Stimulated activated CD4-positive, alpha-beta T cell treated with anti-CD3 and anti-CD28 coated beads, Interleukin-12 subunit alpha, Interleukin-12 subunit beta, amount 100 ng/mL, for 4 hours (primary cell): ENCODE measurements at regions not wholly inside any gene's neighbourhood (a gene's known extent, or its start where the extent isn't known, plus 50 kb on each side); places are given as distances from the start of the nearest gene placed in this dataset.
"Not testable (repeated sequence)": the region's sequence is repeated elsewhere in the genome, so short reads cannot be mapped to it uniquely, and the experiment has no call there.

ENCODE experiments used
- DNase-seq: peaks from one replicate; pipeline ENCODE4 v3.0.0-alpha.2; 2020

DNA sequence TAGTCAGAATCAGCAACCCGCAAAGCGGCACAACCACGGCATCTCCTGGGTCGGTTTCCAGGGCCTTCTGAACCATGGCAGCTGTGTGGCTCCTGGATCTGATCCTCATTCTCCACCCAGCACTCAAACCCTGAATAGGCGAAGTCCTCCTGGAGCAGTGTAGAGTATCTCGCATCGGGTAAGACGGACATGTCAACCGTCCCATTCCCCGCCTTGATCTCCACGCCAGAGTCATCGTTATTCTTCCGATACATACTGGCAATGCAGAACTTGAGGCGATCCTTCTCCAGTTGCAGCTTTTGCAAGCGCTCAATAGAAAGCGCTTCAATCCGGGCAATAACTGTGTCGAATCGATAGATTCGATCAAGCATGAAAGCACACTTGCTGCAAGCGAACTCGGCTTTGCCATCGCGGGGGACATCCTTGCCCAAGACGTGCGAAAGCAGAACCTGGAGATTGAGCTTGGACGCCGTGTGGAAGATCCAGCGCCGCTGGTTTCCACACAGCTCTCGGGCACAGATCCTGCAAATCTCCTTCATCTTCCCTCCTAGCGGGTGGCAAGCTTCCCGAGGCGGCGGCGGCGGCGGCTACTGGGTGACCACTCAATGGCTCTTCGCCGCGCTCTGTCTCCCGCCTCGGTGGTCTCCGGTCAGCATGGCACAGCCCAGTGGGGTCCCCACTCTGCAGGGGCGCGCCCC, 142.9 kb downstream of the NBPF8 start:
- DNase-seq: not testable (repeated sequence)

DNA sequence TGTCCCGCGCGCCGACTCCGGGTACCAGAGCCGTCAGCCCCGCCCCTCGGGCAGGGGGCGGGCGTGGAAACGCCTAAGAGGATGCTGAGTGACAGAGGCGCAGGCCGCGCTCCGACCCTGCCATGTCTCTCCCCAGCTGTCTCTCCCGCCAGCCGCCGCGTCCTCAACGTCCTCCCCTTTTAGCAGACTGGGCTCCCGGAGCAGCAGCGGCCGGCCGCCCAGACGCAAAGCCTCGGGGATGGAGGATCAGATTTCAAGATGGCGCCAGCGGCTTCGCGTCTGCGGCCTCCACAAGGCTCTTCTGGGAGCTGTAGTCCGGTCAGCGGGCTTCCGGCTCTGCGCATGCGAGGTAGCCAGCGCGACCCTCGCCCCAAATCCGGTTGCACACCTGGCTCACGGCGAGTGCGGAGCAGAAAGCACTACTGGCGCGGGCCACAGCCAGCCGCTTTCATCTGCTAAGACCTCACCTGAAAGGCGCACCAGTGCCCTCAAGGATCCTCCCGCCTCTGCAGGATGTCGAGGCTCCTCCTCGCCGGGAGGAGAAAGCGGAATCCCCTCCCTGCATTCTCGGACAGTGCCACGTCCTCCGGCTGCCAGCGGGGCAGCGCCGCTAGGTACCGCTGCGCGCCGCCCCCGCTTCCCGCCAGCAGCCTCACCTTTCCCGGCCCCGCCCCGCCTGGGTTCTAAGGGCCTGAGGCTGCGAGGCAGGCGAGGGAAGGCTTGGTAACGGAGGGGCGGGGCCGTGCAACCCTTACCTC, 143.6 kb downstream of the NBPF8 start:
- DNase-seq: peak; percentile 34

DNA sequence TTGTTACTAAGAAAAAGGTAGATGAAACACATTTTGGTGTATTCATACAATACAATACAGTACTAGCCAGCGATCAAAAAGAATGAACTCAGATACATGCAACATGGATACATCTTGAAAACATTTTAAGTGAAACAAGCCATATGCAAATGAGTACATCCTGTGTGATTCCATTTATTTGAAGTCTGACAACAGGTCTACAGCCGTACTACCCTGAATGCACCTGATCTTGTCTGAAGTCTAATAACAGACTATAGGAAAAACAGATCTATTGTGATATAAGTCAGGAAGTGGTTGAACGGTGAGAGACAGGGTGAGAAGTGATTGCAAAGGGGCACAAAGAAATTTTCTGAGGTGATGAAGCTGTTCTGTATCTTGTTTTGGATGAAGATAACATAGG, 146.9 kb downstream of the NBPF8 start:
- DNase-seq: not testable (repeated sequence)

DNA sequence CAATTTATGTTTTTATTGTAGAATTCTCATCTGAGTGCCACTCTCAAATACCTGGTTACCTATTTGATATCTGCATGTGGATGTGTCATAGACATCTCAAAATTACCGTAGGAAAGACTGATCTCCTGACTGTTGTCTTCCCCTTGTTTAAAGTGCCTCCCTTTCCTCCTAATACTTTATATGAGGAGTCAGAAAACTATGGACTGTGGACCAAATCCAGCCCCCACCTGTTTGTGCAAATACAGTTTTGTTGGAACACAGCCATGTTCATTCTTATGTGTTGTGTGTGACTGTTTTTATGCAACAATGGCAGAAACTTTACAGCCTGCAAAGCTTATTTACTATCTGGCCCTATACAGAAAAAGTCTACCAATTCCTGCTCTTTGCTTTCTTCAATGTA, 150.6 kb downstream of the NBPF8 start:
- DNase-seq: not testable (repeated sequence)

DNA sequence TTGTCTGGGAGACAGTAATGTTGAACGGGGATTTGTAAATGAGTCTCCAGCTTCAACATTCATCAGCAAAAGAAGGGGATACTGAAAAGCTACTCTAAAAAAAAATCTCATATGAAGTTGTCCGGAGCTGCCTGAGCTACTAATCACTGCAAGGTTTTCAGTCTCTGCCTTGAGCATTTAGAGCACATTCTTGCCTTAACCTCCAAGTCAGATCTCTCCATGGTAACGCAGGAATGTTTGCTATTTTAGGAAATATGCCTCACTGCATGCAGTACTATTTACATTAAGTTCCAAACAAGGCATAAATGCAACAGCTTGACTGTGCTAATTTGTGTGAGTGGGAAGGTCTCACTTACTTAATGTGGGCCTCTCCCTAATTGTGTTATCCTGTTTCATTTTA, 152.8 kb downstream of the NBPF8 start:
- not testable (repeated sequence) for DNase-seq

DNA sequence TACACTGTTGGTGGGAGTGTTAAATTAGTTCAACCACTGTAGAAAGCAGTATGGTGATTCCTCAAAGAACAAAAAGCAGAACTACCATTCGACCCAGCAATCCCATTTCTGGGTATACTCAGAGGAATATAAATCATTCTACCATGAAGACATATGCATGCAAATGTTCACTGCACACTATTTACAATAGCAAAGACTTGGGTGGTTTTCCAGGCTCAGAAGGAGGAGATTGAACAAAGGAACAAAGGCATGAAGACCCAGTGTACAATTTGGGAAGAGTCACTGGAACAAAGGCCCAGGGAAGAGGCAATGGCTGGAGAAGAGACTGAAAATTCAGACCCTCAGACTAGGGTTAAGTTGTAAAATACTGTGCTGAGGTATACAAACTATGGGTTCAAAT, 148.5 kb upstream of the NBPF26 start:
- DNase-seq: not testable (repeated sequence)

DNA sequence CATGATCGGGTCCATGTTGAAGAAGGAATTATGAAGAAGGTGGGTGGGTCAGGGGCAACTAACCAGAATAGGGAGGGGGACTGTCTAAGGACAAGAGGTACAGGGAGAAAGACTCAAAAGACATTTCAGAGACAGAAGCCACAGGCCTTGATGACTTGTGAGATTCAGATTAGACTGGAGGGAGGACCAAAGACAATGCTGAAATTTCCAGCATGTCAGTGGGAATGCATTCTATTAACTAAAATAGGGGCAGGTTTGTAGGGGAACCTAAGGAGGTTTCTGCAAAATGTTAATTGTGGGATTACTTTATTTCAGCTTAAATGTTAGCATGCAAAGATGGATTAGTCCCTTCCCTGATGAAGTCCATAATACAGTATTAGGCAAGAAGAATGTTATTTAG, 141.6 kb upstream of the NBPF26 start:
- not testable (repeated sequence) for DNase-seq

DNA sequence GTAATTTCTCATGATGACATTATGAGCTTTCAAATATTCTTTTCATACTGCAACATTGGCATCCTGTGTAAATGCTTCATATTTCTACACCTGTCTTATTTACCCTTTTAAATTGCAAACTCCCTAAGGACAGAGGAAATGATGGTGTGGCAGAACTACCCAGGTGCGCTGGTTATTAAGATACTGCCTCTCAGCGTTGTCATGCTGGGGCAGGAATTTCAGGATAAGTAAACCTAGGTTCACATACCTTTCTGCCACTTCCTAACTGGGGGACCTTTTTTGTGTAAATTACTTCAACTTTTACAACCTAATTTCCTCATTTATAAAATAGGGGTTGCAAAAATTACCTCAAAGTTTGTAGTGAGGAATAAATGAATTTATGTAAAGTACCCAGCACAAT, 137.7 kb upstream of the NBPF26 start:
- DNase-seq: not testable (repeated sequence)

DNA sequence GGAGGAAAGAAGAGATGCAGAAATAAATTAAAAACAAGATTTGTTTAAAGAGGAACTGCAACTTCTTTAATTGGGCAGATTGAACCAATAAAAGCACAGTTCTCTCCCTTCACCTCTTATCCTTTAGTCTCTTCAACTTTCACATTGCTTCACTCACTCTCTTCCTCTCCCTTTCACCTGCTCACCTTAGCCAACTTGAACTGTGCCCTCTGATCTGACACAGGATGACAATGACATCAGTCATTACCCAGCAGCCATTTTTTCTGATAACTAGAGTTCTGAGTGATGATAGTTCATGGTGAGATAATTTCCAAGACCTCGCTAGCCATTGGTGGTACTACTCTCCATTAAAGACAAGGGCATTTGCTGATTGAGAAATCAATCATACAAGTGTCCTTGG, 134.9 kb upstream of the NBPF26 start:
- not testable (repeated sequence) for DNase-seq

DNA sequence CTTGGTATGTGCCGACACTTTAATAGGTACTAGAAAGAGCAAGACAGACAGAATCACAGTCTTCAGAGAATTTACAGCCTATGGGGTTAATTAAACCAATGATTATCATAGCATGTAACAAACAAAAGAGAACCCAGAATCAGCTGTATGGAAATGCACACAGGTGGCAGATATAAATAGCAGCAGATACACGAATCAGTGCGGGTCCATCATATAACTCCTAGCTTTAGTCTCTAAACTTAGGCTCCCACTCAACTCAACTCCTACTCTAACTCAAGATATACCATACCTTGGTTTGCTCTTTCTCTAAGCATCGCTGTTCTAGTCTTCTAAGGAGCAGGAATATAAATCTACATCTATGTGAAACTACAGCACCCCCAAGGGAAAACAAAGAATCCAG, 132.0 kb upstream of the NBPF26 start:
- DNase-seq: not testable (repeated sequence)

DNA sequence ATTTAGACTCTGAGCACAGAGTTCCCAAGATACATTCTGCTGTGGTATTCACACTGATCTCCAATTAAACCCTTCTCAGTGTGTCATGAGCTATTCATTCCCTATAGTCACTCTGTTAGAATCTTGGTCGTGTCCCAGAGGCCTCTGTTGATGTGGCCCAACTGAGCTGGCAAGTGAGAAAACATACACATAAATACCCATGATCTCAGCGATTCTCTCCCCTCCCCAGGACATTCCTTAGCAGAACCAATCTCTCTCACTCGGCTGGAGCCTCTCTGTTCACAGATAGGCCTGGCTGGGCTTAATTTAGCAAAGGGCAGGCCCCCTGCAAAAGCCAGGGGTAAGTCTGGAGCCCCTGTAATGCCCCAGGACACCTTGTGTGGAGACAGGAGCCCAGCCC, 130.8 kb upstream of the NBPF26 start:
- not testable (repeated sequence) for DNase-seq

DNA sequence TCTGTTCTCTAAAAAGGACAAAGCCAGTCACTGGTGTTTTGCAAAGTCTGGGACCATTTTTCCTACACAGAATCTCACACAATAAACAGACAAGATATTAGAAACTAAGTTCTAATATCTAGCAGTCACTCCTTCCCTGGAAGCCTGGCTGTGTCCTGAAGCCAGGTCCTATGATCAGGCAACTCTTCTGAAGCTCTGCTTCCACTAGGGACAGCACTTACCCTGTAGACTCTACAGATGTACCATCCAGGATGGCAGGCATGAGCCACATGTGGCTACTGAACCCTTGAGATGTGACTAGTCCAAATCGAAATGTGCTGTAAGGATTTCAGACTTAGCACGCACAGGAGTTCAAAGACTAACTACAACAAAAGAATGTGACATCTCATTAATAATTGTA, 130.1 kb upstream of the NBPF26 start:
- DNase-seq: not testable (repeated sequence)

DNA sequence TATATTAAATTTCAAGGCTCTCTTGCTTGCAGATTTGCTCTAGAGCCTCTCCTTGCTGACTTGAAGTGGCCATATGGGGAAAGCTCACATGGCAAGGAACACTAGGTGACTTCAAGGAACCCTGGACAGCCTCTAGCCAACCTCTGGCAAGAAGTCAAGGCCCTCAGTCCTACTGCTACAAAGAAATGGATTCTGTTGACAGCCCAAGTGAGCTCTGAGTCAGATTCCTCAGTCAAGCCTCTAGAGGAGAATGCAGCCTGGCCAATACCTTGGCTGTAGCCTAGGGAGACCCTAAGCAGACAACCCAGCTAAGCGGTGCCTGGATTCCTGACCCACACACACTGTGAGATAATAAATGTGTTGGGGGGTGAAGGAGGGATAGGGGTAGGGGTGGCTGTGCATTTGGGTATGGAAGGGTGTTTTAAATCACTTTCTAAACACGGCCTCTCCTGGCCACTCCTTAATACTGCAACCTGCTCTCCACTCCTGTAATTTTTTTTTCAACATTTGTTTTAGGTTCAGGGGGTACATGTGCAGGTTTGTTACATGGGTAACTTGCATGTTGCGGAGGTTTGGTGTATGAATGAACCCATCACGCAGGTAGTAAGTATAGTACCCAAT, 125.3 kb upstream of the NBPF26 start:
- DNase-seq: not testable (repeated sequence)

DNA sequence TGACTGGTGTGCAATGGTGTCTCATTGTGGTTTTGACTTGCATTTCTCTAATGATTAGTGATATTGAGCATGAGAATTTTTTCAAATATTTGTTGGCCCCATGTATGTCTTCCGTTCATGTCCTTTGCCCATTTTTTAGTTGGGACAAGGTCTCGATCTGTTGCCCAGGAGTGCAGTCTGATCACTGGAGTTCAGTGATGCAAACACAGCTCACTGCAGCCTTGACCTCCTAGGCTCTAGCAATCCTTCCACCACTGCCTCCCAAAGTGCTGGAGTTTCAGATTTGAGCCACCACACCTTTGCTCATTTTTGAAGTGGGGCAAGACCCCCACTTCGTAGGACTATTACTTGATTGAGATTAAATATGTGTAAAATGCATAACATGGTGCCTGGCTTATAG, 124.2 kb upstream of the NBPF26 start:
- DNase-seq: not testable (repeated sequence)

DNA sequence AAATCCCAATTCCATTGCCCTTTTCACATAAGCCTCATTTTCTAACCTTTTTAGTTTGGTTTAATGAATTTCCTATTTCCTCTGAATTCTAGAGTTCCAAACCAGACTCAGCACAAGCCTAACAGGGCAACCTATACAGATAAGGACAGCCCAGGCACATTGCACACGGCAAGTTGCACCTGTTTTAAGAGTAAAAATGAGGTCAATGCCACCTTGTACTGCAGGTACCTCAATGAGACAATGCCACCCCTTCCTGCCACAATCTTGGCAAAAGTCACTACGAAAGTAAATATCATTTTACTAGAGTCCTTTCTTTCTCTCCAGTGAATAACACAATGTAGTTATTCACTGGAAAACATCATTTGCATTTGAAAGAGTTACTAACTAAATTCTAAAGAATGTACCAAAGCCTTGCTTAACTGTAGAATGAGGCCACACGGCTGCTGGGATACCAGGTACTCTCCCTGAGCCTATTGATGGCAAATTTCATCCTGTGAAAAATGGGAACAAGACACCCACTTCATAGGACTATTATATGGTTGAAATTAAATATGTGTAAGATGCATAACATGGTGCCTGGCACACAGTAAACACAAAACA, 123.2 kb upstream of the NBPF26 start:
- not testable (repeated sequence) for DNase-seq

DNA sequence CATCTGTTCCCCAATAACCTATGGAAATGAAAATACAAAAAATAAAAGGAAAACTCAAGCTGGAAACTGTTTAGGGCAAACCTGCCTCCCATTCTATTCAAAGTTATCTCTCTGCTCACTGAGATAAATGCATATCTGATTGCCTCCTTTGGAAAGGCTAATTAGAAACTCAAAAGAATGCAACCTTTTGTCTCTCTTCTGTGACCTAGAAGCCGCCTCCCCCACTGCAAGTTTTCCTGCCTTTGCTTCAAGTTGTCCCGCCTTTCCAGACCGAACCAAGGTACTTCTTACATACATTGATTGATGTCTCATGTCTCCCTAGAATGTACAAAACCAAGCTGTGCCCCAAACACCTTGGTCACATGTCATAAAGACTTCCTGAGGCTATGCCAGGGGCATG, 115.9 kb upstream of the NBPF26 start:
- not testable (repeated sequence) for DNase-seq

DNA sequence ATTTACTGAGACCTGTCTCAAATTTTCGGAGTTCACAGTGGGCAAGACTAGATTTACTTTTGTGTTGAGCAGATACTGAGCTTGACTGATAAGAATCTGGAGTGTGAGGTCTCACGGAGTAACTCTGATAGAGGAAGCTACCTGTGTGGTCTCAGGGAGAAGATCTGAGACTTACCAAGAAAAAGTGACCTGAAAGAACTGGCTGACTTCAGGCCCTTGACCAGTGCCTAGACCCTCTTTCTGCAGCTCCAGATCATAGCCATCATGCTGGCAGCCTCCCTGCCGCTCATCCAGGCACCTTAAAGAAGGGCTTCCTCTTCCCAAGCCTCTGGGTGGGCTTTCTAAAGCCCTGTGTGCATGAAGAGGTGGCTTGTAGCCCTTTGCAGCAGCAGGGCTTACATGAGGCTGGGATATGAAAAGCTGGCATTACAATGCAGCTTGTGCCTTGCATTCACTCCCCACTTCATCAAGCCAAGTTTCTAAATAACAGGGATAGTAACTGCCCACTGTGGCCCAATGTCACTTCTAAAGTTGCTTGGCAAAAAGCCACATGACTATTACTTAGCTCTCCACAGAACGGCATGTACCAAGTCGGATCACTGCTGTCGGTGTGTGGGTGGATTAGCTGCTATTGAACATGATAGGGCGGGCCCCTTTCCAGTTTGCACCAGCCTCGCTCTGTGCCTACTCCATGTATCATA, 115.3 kb upstream of the NBPF26 start:
- not testable (repeated sequence) for DNase-seq

DNA sequence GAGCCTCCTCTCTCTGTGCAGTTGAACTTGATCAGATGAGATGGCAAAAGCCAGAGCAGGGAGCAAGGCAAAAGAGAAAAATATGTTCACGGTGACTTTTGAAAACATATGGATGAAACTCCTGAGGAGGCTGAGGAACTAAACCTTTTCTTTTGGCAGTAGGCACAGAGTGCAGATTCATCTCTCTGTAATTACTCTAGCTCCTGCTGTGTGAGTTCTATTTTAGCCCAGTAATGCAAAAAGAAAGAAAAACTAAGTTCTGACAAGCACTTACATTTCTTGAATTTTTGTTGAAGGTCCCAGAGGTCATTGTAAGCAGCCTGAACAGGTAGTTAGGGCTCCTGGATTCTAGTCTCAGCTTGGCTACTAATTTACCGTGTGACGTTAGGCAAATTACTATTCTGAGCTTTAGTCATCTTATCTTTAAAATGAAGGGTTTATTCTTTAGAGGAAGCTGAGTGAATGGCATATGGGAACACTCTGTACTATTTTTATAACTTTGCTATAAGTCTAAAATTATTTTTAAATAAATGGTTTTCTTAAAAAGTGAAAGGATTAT, 114.7 kb upstream of the NBPF26 start:
- DNase-seq: not testable (repeated sequence)

DNA sequence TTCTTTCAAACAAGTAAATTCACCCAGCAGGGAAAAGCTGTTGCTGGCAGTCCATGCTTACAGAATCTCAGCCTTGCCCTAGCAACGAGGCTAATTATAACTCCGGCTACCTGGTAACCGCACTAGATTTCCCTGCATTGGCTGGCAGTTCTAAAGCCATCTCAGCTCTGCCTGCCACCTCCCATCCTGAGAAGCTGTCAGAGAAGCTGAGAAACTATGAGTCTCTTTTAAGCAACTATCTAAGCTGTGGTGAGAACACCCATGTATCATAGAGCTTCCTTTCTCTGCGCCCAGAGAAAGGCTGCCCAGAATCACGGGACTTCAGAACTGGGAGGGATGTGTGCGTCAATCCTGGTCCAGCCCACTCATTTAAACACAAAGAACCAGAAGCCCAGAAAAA, 113.9 kb upstream of the NBPF26 start:
- DNase-seq: not testable (repeated sequence)

DNA sequence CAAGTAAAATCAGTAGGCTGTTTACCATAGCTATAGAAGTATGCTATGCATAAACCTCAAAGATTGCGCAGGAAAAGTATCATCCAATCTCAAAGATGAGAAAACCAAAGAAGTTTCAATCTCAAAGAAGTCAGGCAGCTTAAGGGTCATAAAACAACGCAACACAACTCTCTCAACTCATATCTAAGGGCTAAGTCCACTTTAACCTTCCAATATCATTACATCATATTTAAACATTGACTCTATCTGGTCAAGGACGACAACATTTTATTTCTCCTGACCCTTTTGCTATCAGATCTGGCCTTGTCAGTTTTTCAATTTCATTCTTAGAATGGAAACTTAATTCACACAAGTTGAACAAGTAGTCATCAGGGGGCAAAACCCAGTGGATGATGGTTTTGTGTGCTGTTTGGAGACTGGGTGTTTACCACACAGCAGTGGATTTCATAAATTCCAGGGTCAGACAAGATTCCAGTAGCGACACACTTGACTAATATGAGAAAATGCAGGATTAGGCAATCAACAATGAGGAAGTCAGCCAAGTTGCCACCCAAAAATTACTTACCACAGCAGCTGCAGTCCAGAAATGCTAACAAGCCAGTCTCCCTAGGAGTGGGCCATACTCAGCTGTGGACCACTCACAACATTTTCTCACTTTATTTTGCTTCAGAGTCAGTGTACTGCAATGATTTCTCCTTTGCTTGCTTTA, 108.7 kb upstream of the NBPF26 start:
- not testable (repeated sequence) for DNase-seq

DNA sequence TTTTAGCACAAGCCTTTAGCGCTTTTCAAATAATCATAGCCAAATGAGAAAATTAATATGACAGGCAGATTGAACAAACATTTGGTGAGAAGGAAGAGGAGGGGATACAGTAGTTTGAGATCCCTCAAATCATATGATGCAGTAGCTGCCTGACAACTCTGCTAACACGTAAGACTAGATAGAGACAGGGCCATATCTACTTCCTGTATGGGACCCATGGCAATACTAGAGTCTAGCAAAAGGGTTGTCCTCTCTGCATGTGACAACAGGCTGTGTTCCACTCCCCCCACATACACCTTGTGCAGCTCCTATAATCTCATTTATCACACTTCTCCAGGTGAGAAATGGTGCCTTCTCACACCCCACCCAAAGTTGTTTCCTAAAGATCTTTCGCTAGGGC, 106.3 kb upstream of the NBPF26 start:
- DNase-seq: not testable (repeated sequence)
